ENCODE measurements at regions not wholly inside any gene's neighbourhood (a gene's known extent, or its start where the extent isn't known, plus 50 kb on each side); places are given as distances from the start of the nearest gene placed in this dataset.

GRCh38 chr6:114404339-114404955 is 61.6 kb upstream of the HS3ST5 start:
- Histone ChIP-seq H3K4me2 (ENCODE audit: low read length) (no peak overlapping the region), H3K27me3 (ENCODE audit: insufficient read depth, low read length) (peaks cover 29% of the 10 kb centered on the region), H3K9ac (ENCODE audit: low read length) (no peak overlapping the region), H3K36me3 (ENCODE audit: control insufficient read depth in 1 of 2, insufficient read depth in 2 of 2, low read length in 2 of 2) (no peaks in the 10 kb centered on the region; a peak in 1 of 4 replicates), H4K20me1 (ENCODE audit: insufficient read depth) (no peaks in the 10 kb centered on the region), H3K4me1 (ENCODE audit: control insufficient read depth in 1 of 2, insufficient read depth in 2 of 2, low read length in 2 of 2) (no peaks in the 10 kb centered on the region), H3K9me3 (ENCODE audit: control insufficient read depth in 1 of 2, insufficient read depth in 1 of 2, low read depth in 1 of 2, low read length in 2 of 2) (no peaks in the 10 kb centered on the region), H3K27ac (ENCODE audit: low read depth, low read length) (no peak overlapping the region), H3K4me3 (replicated peaks in 1 of 2; ENCODE audit: low read depth in 1 of 2, low read length in 2 of 2) (no peak overlapping the region), H2AFZ (ENCODE audit: low read depth, low read length, poor library complexity, severe bottlenecking) (no peak overlapping the region), H3K9me2 (ENCODE audit: insufficient read depth) (no peaks in the 10 kb centered on the region), H3K79me2 (ENCODE audit: insufficient read depth, low read length) (no peaks in the 10 kb centered on the region)
- ChIA-PET POLR2A (no interaction called here), RAD21 (ENCODE audit: low non-redundant PET in 1 of 2, low total read pairs in 2 of 2, uncharacterized antibody in 2 of 2, unreplicated experiment in 2 of 2) (no interaction called here), CTCF (no interaction called here)
- DNase-seq (ENCODE audit: low read depth, low spot score) (no peak), ATAC-seq (no peak)
- TF ChIP-seq JUND (IDR thresholded peaks at IDR 0.05) (no peak), CBX3 (IDR thresholded peaks at IDR 0.05; ENCODE audit: low read depth) (no peak), CEBPB (IDR thresholded peaks at IDR 0.05; ENCODE audit: low read depth) (no peak), ATF3 (IDR thresholded peaks at IDR 0.05) (no peak), ZBTB33 (IDR thresholded peaks at IDR 0.05; ENCODE audit: extremely low read depth, insufficient replicate concordance, low read length) (no peak)
- no TSS peak for BruUV-seq (replicated peaks)
- intact Hi-C loops (cut with micrococcal nuclease) = no loop called here

- no TSS peak for BruUV-seq (replicated peaks)
- CTCF ChIA-PET = no interaction called here
- TF ChIP-seq POLR2A (IDR thresholded peaks at IDR 0.05; ENCODE audit: borderline replicate concordance, extremely low read depth, insufficient read depth, insufficient read length) = no peak
- no peak for TF ChIP-seq TCF7L2 (IDR thresholded peaks at IDR 0.05; ENCODE audit: borderline replicate concordance, extremely low read depth, insufficient read depth, insufficient read length)
- no peak for TF ChIP-seq EZH2 (IDR thresholded peaks at IDR 0.05)
- TF ChIP-seq SIN3A (IDR thresholded peaks at IDR 0.05; ENCODE audit: low read depth) = no peak
- TF ChIP-seq, protein P1, sequence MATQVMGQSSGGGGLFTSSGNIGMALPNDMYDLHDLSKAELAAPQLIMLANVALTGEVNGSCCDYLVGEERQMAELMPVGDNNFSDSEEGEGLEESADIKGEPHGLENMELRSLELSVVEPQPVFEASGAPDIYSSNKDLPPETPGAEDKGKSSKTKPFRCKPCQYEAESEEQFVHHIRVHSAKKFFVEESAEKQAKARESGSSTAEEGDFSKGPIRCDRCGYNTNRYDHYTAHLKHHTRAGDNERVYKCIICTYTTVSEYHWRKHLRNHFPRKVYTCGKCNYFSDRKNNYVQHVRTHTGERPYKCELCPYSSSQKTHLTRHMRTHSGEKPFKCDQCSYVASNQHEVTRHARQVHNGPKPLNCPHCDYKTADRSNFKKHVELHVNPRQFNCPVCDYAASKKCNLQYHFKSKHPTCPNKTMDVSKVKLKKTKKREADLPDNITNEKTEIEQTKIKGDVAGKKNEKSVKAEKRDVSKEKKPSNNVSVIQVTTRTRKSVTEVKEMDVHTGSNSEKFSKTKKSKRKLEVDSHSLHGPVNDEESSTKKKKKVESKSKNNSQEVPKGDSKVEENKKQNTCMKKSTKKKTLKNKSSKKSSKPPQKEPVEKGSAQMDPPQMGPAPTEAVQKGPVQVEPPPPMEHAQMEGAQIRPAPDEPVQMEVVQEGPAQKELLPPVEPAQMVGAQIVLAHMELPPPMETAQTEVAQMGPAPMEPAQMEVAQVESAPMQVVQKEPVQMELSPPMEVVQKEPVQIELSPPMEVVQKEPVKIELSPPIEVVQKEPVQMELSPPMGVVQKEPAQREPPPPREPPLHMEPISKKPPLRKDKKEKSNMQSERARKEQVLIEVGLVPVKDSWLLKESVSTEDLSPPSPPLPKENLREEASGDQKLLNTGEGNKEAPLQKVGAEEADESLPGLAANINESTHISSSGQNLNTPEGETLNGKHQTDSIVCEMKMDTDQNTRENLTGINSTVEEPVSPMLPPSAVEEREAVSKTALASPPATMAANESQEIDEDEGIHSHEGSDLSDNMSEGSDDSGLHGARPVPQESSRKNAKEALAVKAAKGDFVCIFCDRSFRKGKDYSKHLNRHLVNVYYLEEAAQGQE (IDR thresholded peaks at IDR 0.05; ENCODE audit: low read depth) = no peak
- TF ChIP-seq EGR1 (IDR thresholded peaks at IDR 0.05; ENCODE audit: low read depth) = no peak
- TF ChIP-seq, protein P2, sequence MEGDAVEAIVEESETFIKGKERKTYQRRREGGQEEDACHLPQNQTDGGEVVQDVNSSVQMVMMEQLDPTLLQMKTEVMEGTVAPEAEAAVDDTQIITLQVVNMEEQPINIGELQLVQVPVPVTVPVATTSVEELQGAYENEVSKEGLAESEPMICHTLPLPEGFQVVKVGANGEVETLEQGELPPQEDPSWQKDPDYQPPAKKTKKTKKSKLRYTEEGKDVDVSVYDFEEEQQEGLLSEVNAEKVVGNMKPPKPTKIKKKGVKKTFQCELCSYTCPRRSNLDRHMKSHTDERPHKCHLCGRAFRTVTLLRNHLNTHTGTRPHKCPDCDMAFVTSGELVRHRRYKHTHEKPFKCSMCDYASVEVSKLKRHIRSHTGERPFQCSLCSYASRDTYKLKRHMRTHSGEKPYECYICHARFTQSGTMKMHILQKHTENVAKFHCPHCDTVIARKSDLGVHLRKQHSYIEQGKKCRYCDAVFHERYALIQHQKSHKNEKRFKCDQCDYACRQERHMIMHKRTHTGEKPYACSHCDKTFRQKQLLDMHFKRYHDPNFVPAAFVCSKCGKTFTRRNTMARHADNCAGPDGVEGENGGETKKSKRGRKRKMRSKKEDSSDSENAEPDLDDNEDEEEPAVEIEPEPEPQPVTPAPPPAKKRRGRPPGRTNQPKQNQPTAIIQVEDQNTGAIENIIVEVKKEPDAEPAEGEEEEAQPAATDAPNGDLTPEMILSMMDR (IDR thresholded peaks at IDR 0.05 in 2 of 3, conservative IDR thresholded peaks at IDR 0.05 in 1 of 3; ENCODE audit: borderline replicate concordance in 1 of 3, insufficient read depth in 1 of 3, low read depth in 2 of 3, low read length in 2 of 3) = no peak
- no peak for TF ChIP-seq SP1 (IDR thresholded peaks at IDR 0.05; ENCODE audit: low read depth)
- TF ChIP-seq ELF1 (IDR thresholded peaks at IDR 0.05; ENCODE audit: borderline replicate concordance, low read depth) = no peak
These were observed 61.0 kb upstream of the HS3ST5 start for GRCh38 chr6:114403858-114404257.

More at GRCh38 chr6:114403858-114404257, 61.0 kb upstream of the HS3ST5 start:
- H2AFZ ChIP-seq (ENCODE audit: low read depth, low read length, poor library complexity, severe bottlenecking) = no peak overlapping the region
- H3K4me3 ChIP-seq (replicated peaks in 1 of 2; ENCODE audit: low read depth in 1 of 2, low read length in 2 of 2) = no peak overlapping the region
- peaks cover 29% of the 10 kb centered on the region for H3K27me3 ChIP-seq (ENCODE audit: insufficient read depth, low read length)
- no peaks in the 10 kb centered on the region for H3K9me3 ChIP-seq (ENCODE audit: control insufficient read depth in 1 of 2, insufficient read depth in 1 of 2, low read depth in 1 of 2, low read length in 2 of 2)
- no peaks in the 10 kb centered on the region; a peak in 1 of 4 replicates for H3K36me3 ChIP-seq (ENCODE audit: control insufficient read depth in 1 of 2, insufficient read depth in 2 of 2, low read length in 2 of 2)
- H3K9ac ChIP-seq (ENCODE audit: low read length) = no peak overlapping the region
- no peaks in the 10 kb centered on the region for H3K79me2 ChIP-seq (ENCODE audit: insufficient read depth, low read length)
- H3K4me2 ChIP-seq (ENCODE audit: low read length) = no peak overlapping the region
- ChIA-PET RAD21 (ENCODE audit: low non-redundant PET in 1 of 2, low total read pairs in 2 of 2, uncharacterized antibody in 2 of 2, unreplicated experiment in 2 of 2) (no interaction called here), POLR2A (no interaction called here)
- ATAC-seq = no peak
- no peaks in the 10 kb centered on the region for H3K9me2 ChIP-seq (ENCODE audit: insufficient read depth)
- intact Hi-C loops (cut with micrococcal nuclease) = no loop called here
- no peaks in the 10 kb centered on the region for H3K4me1 ChIP-seq (ENCODE audit: control insufficient read depth in 1 of 2, insufficient read depth in 2 of 2, low read length in 2 of 2)
- DNase-seq (ENCODE audit: low read depth, low spot score) = no peak
- no peak overlapping the region for H3K27ac ChIP-seq (ENCODE audit: low read depth, low read length)
- H4K20me1 ChIP-seq (ENCODE audit: insufficient read depth) = no peaks in the 10 kb centered on the region
